NCI-H82 treated with DMSO at 0.1 percent for 48 hours (cell line): ENCODE measurements at regions not wholly inside any gene's neighbourhood (a gene's known extent, or its start where the extent isn't known, plus 50 kb on each side); places are given as distances from the start of the nearest gene placed in this dataset.
"Not testable (repeated sequence)": the region's sequence is repeated elsewhere in the genome, so short reads cannot be mapped to it uniquely, and the experiment has no call there.

Experiments used
- DNase-seq: peaks from one replicate; lab custom pipeline; 2025; ENCODE audit not compliant: unreplicated experiment; lab: John Stamatoyannopoulos, UW

- no peak for DNase-seq
These were observed 65.5 kb downstream of the VCX2 start for GRCh38 chrX:8105531-8105930.

- no peak for DNase-seq
These were observed 67.4 kb downstream of the VCX2 start for GRCh38 chrX:8103655-8104054.

- no peak for DNase-seq
These were observed 79.6 kb downstream of the VCX2 start for GRCh38 chrX:8091510-8091909.

- no peak for DNase-seq
These were observed 80.2 kb downstream of the VCX2 start for GRCh38 chrX:8090906-8091305.

DNA sequence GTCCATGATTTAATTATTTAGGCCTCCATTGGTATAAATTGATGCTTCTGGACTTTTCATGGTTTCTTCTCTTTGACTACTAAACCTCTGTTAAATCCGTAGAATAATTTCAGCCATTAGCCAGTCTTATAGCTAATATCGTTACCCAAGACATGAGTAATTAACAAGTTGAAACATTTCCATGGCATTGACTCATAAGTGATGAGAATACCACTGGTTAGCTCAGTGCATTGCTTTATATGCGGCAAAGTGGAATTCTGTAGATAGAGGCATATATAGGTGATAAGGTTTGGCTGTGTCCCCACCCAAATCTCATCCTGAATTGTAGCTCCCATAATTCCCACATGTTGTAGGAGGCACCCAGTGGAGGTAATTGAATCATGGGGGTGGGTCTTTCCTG lies 80.6 kb downstream of the VCX2 start:
- no peak for DNase-seq

DNA sequence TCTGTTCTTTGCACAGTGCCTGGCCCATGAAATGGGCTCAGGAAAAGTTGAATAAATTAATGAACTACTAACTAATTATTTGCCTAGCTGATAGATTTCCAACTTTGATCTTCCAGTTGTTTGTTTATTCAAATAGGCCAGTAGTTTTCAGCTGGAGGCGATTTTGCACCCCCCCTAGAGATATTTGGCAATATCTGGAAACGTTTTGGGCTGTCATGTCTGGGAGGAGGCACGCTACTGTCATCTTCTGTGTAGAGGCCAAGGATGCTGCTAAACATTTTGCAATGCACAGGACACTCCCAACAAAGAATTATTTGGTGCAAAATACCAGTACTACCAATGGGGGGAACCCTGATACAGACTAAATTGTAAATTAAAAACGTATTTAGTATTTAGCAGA lies 81.9 kb downstream of the VCX2 start:
- no peak for DNase-seq

DNA sequence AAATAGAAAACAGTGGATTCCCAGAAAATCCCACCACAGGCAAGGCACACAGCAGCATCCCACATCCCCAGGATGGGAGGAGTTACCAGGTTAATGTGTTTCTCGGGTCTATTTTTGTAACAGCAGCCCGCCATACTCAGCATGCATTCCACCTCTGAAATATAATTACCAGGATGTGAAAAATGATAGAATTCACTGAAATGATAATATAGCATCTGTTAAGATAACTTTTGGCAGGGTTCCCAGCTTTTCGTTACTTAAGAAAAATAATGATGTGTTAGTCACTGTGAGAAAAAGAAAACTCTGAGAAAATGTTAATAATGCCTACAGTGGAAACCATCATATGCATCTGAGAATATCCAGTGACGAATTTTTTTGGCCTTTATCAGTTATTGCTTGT lies 87.1 kb downstream of the VCX2 start:
- no peak for DNase-seq

DNA sequence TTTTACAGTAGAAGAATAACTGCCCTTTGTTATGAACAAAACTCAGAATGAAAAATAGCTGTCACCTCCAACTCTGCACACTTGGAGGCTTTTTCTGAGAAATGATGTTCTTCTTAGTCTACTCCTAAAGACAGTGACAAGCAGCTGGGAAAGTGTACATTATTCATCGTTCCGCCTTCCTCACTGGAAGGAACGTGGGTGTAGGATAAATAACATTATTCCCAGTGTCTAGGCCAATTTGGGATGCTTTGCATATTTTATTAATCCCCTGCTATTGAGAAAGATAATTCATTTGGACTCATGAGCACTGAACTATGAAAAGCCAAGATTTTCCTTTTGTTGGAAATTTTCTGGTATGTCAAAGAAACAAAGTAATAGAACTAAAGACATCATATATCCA lies 87.8 kb downstream of the VCX2 start:
- DNase-seq = no peak

DNA sequence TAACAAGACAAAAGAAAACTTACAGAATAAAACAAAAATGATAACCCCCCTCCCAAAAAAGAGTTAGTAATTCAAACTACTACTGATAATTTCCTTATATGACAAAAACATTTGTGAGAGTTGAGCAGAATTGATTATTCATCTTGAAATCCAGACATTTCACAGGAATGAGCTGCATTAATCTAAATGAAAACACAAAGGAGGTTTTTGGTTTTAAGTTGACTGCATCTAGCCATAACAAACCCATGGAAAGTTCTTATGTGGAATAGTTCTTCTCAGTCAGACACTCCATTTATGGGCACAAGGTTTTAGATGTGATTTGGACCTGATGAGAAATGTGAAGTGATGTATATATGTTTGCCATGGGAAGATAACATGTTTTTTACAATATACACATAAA lies 95.4 kb downstream of the VCX2 start:
- DNase-seq = no peak

GRCh38 chrX:8067754-8068462 lies 103.2 kb downstream of the VCX2 start:
- DNase-seq = no peak

- DNase-seq = no peak
These were observed 118.2 kb downstream of the VCX2 start for GRCh38 chrX:8052909-8053308.

DNA sequence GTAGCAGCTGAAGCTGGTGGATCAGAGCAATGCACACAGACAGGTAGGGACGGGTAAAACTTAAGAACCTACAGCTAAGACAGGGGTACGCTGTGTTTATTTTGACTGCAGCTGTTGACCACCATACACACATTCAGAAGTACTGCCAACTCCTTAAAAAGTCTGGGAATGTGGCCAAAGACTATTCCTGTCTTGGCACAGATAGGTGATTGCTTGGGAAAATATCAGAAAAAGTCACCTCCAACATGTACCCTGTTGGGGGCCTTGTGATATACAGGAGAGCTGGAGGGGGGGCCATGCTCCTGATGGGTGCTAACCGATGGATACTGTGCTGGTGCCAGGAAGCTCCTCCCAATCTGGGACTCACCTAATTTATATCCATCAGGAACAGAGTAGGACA lies 121.2 kb downstream of the VCX2 start:
- no peak for DNase-seq

GRCh38 chrX:8048466-8048865 lies 121.3 kb upstream of the PNPLA4 start:
- no peak for DNase-seq

DNA sequence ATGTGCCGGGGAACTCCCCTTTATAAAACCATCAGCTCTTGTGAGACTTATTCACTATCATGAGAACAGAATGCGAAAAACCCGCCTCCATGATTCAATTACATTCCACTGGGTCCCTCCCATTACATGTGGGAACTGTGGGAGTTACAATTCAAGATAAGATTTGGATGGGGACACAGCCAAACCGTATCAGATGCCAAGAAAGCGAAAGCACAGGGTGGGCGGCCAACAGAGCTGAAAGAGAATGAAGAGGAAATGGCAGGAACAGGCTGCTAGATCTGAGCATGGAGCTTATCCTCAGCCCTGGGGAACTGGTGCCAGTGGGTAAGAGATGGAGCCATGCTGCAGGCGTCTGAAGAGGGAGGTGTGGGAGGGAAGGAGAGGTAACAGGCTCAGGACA lies 117.7 kb upstream of the PNPLA4 start:
- DNase-seq = no peak

DNA sequence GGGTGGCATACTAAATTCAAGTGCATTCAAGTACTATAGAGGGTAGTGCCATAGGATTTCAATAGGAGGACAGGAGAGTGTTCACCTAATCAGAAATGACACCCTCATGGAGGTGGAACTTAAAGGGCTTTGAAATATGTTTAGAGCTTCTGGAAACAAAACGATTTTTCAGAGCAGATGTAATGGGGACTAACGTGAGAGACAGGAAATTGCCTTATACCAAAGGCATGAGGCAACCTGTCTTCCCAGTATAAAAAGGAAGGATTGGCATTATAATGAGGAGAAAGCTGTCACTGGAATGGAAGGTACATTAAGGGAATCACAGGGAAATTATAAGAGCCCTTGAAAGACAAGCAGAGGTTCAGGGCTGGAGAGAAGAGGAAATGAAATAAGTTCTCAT lies 116.3 kb upstream of the PNPLA4 start:
- DNase-seq = no peak

GRCh38 chrX:8043121-8043520 lies 115.9 kb upstream of the PNPLA4 start:
- no peak for DNase-seq

DNA sequence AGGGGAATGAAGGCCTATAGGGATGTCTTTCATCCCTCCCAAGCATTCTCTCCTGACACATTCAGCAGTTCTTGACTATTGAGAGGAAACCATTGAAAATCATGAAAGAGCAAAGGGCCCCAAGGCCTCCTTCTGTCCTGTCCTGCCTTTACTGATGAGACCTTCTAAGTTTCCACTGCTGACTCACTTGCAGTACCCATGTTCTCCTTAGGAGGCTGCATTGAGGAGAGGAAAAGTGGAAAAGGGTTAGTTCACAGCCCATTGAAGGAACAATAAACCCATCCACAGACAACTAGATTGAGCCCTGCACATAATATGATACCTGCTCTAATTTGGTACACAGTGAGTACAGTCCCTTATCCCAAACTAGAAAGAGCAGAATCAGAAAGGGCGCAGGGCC lies 115.1 kb upstream of the PNPLA4 start:
- DNase-seq = no peak

- not testable (repeated sequence) for DNase-seq
These were observed 112.5 kb upstream of the PNPLA4 start for GRCh38 chrX:8039711-8040110.

- DNase-seq = no peak
These were observed 110.6 kb upstream of the PNPLA4 start for GRCh38 chrX:8037593-8038348.

- DNase-seq = peak; percentile 43
These were observed 109.7 kb upstream of the PNPLA4 start for GRCh38 chrX:8036914-8037313.

- DNase-seq = no peak
These were observed 106.8 kb upstream of the PNPLA4 start for GRCh38 chrX:8034058-8034457.

- no peak for DNase-seq
These were observed 106.0 kb upstream of the PNPLA4 start for GRCh38 chrX:8033175-8033574.

DNA sequence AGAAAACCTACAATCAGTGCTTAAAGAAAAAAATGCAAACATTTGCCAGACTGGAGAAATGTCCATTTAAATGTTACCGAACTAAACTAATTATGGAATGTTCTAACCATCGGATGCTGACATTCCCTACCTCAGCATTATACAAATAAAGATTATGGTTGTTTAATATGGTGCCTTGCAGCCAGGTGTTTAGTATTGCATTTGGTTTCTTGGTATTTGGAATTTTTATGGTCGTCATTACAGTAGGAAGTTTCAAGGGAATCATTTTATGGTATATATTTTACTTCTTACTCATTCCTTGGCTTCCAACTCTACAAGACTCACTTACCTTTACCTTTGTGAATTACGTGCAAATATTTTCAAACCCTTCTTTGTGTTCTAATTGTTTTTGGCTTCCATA lies 103.1 kb upstream of the PNPLA4 start:
- no peak for DNase-seq
